NCI-H2196 (cell line): ENCODE measurements at regions not wholly inside any gene's neighbourhood (a gene's known extent, or its start where the extent isn't known, plus 50 kb on each side); places are given as distances from the start of the nearest gene placed in this dataset.

Experiments
- DNase-seq: peaks from one replicate; lab custom pipeline; 2025; ENCODE audit not compliant: unreplicated experiment; lab: John Stamatoyannopoulos, UW

DNA sequence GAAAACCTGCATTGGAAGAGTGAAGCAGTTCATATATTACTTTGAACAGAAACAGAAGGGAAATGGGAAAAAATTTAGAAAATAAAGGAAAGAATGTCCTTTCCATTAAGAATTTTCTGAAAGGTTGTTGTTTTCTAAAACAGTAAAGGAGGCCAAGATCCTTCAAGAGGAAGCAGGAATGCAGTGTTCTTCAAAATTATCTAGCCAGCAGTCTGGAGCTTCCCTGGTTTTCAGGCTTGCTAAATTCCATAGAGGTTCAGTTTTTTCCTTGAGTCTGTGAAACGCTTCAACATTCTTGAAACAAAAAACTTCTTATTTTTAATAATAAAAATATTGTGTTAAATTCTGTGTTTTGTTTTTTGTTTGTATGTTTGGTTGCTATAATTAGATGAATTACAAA is 189.0 kb upstream of the ANO3 start:
- DNase-seq = no peak

DNA sequence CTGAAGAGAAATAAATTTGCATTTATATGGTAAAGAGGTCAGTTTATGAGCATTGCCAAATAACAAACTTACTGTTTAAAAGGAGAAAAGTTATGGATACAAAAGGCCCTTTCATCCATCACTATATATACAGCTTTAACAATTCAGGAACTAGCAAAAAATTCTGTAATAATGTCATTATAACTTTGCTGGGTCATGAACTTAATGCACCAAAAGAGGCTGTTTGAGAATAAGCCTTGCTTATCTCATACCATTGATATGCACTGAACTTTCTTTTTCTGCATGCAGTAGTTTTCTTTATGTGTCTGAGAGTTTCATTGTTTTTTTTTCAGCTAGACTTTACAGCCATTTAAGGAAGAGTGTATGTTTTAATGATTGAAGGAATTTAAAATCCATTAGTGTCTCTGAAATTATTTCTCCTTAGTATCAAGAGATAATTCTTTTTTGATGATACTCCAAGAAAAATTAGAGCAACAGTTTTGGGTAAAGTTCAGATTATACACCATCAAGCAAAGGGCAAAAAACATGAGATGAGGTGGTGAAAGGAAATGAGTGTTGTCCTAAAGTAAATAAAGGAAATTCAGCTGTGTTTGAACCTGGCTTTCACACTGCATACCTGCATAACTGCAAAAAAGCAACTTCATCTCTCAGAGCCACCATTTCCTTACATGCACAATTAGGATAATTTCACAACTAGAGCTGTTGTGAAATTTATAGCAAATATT is 188.2 kb upstream of the ANO3 start:
- no peak for DNase-seq

GRCh38 chr11:26144291-26144690 is 187.6 kb upstream of the ANO3 start:
- no peak for DNase-seq

DNA sequence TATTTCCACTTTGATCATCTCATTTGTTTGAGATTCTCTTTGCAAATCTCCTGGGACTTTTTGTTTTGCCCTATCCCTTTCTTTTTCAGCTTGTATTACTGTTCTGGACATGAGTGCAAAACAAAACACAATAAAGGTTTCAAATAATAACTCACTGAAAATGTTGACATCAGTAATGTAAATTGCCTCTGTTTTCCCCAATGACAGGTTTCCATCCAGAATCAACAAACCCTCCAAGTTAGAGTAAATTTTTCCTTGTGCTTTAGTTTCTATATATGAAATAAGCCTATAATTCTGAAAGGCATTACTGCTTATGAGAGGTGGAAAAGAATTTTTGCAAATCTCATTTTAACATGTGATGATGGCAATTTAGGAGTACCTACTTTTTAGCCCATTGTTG is 187.0 kb upstream of the ANO3 start:
- DNase-seq = no peak

DNA sequence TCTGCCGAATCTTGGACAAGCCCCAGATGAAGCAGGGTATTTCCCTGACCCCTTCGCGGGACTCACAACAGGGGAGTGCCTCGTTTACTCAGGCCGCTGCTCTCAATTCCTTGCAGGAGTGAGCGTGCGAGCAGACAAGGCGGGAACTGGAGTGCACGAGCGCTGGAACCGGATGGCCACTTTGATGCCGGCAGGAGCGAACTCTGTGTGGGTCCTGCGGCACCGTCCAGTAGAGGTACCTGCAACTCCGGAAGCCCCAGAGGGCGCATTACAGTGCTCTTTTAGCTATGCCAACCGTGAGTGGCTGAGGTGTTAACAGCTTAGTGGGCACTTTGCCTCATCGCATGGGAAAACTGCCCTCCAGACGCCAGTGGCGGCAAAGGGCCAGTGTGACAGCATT is 182.3 kb upstream of the ANO3 start:
- no peak for DNase-seq

GRCh38 chr11:26150031-26150430 is 181.9 kb upstream of the ANO3 start:
- no peak for DNase-seq

GRCh38 chr11:26158251-26158650 is 173.7 kb upstream of the ANO3 start:
- DNase-seq = no peak

- no peak for DNase-seq
These were observed 169.6 kb upstream of the ANO3 start for GRCh38 chr11:26162291-26162690.

- DNase-seq = no peak
These were observed 145.5 kb upstream of the ANO3 start for GRCh38 chr11:26186389-26186788.

- DNase-seq = no peak
These were observed 144.3 kb upstream of the ANO3 start for GRCh38 chr11:26187639-26188038.

DNA sequence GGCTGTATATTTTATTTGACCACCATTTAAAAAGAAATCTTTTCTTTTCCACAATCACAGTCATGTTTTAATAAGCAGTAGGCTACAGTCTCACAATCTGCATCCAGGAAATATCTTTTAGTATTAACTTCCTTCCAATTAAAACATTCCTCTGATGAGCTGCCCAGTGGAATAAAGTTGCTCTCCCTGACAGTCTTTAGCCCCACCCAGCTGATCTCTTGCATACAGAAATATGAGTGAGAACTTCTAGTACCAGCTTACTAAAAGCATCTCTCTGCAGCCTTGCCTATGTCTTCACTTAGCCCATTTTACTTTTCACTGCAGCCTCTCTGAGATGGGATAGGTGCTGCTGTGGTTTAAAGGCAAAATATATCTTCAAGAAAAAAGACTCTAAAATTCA is 143.4 kb upstream of the ANO3 start:
- DNase-seq = no peak

- DNase-seq = no peak
These were observed 140.7 kb upstream of the ANO3 start for GRCh38 chr11:26191193-26191592.

GRCh38 chr11:26193694-26194365 is 138.1 kb upstream of the ANO3 start:
- no peak for DNase-seq

DNA sequence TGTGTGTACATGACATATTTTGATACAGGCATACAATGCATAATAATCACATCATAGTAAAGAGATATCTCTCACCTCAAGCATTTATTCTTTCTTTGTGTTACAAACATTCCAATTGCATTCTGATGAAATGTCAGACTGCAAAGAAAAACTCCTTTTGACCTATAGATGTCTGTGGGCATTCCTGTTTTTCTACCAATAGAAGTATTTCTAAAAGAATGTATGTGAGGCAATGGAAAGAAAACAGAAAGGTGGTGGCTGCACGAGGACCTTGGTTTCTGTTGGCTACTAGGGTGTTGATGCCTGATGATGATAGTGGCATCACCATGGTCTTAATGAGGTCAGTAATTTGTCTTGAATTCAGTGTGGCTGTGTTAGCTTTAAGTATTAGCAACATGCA is 137.0 kb upstream of the ANO3 start:
- no peak for DNase-seq

DNA sequence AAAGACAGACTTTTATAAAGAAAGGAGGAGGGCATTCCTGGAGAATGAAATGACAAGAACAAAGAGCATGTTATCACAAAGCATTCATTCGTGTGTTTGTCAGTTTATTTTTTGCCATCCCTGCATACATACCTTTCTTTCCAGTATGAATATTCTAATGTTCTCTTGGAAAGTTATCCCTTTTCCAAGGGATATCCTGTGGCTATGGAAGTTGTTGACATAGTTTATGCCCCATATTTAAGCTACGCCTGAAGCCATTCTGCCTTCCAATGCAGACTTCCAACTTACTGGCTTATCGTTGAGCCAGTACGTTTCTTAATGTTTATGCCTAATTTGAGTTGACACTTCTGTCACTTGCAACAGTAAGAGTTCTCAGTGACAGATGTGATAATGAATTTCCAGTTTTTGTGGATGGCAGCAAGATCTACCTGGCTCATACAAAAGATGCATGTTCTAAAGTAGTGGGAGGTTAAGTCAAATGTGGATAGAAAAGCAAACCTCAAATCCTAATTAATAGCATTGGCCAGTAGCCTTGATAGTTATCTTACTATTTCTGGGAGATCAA is 133.3 kb upstream of the ANO3 start:
- no peak for DNase-seq

DNA sequence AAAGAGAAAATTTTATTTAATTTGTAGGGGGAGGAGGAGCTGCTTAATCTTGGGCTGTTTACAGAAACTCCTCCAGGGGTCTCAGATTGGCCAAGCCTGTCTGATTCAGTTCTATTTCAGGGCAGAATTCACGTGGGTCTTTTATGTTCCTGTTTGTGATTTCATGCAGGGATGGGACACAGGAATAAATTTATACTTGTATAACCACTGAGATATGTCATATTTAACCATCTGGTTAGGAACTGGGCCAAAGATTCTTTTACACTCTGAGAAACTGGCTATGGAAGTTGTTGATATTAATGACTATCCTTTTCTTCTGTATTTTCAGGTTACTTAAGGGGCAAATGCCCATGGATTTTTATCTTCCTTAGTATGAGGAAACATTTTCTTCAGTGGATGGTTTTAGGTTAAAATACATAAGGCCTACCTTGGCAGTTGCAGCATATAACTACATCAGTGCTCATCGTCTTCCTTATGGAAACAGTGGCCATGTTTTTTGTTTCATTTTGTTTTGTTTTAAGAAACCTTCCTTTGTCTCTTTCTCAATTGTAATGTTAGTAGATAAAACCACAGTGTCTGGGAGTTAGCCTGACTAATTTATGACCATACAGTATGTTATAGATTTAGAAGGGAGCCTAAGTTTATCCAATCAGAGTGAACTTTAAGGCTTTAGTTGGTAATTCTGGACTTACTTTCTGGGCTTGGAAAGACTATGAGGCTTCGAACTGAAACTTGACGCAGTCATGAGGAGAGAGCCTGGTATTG is 132.4 kb upstream of the ANO3 start:
- DNase-seq = no peak

DNA sequence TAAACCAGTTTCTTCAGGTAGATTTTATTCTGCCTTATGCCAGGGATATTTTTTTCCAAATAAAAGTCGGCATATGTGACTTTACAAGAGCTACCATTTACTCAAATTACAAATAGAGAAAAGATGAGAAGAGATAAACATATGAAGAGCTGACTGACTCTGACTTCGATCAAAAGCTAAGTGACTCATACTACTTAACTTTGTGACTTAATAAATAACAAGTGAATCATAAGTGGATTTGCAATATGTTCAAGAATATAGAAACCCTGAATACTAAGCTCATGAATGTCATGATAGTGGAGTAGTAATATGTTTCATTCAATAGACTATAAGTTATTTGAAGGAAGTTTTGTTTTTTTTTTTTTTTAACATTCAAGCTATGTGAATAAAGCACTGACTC is 130.5 kb upstream of the ANO3 start:
- DNase-seq = no peak

GRCh38 chr11:26202754-26203153 is 129.2 kb upstream of the ANO3 start:
- DNase-seq = no peak

- no peak for DNase-seq
These were observed 127.8 kb upstream of the ANO3 start for GRCh38 chr11:26204101-26204500.

- no peak for DNase-seq
These were observed 127.1 kb upstream of the ANO3 start for GRCh38 chr11:26204839-26205238.

DNA sequence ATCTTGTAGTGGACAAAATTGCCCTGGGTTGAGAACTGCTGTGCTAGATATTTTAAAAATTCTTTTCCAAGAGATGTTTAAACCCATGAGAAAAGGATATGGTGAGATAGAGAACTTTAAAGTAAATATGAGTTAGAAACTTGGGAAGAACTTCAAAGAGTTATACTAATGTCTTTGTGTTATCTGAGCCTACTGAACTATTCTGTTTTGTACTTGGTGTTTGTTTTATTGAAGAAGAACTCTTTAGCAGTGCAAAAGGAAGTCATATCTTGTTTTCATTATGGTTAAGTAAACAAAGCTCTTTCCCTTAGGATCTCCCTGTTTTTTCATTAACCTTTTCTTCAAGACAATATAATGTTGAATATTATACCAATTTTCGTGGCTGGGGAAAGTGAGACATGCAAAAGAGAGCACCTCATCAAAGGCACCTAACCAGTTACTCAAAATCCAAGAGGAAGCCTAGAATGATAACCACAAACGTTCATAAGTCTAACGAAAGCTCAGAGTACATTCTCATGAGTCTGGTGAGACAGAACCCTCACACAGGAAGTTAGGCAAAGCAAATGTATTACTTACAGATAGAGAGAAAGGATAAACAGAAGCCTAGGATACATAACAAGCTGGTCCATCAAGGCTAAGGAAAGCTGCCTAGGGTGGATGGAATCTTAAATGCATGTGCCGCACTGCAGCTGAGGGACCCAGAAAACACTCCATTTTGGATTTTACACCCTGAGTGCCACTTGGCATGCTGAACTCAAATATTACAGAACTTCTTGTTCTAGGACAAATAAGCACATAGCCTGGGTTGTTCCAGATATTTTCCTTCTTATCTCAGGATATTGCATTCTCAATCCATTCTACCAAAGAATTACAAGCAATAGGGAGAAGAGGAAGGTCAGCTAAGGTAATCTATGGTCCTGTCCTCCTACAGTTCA is 112.5 kb upstream of the ANO3 start:
- DNase-seq = no peak
